GM18511 (cell line): ENCODE measurements at regions not wholly inside any gene's neighbourhood (a gene's known extent, or its start where the extent isn't known, plus 50 kb on each side); places are given as distances from the start of the nearest gene placed in this dataset.
A peak's percentile ranks its signal among the peaks of the same experiment; 100 is the strongest.

ENCODE experiments used
- ATAC-seq: cut with Tn5 transposase; IDR thresholded peaks from one replicate; pipeline ENCODE4 v1.9.1; 2021; ENCODE audit warnings: mild to moderate bottlenecking, moderate library complexity; ENCODE audit not compliant: unreplicated experiment

DNA sequence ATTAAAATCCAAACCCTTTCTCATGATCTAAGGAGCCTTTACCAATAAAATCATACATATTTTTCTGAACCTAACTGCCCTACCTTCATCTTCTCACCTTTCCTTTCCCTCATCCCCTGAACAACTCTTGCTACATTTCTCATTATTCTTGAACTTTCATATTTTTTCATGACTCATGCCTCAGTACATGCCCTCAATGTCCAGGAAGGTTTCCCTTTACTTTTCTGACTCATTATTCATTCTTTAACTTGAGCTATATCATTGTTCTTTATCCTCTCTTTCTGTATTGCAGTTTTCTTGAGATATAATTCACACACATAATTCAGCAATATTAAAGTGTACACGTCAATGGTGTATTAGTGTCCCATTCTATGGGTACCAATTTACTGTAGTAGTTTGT is 231.0 kb downstream of the ALG10B start:
- ATAC-seq, result no peak

DNA sequence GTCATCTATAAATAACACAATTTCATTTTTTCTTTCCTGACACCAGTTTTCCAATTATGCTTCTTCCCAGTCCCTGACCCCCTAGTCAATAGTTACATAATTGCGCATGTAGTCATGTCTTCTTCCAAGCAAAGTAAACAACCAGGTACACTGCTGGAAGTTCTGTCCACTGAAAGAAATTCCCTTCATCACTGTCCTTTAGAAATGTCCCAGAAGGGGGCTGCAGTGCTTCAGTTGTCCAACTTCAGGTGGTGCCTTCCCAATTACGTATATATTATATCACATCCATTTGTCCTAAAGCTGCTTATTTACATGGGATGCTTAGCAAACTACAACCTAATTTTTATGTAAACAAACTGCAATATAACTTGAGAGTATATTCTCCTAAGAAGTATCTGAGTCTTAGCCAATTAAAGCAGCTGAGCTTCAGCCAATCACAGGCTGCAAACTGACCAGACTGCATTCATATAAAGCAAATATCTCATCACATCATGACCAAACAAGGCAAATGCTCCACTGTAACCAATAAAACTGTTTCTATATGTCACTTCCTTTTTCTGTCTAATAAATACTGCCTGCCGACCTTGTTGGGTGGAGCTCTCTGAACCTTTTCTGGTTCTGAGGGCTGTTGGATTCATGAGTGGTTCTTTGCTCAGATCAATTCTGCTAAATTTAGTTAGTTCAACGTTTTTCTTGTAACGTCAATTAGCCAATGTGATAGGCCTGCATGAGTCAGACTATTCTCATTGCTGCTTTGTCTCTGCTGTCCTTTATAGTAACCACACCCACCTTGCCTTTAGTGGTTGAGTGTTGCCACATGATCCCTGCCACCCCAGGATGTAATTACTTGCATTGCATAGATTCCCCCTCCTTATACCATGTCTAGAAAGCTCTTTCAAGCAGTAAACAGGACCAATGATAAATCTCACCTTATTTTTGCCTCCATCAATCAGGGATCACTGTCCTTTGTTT is 239.3 kb downstream of the ALG10B start:
- no peak for ATAC-seq

DNA sequence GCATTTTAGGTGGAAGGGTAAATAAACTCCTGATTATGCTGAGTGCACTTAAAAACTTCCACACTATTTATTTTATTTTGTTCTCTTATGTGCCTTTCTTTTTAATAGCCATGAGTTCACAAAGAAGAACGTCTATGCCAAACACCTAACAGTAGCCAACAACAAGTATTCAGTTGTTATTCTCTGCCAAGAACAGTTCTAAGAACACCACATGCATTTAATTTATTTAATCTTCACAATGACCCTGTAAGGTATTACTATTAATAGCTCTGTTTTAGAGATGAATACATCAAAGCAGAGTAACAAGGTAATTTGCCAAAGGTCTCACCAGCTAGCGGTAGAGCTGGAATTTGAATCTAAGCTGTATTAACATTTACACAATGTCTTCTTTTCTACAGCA is 240.1 kb downstream of the ALG10B start:
- ATAC-seq, result no peak

DNA sequence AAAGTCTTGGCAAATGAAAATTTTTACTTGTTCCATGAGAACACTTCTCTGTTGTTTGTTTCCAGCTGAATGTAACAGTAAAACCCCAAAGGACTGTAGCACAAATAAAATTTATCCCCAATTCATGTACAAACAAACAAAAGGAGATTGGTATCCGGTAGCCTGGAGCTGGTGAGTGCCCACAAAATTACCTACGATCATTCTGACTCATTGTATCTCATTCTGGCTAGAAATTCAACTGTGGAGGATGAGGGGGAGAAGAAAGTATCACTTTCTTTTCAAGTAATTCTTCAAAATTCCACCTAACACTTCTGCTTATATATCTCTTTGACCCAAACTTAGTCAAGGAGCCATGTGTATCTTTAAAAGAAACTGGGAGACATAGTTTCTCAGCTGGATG is 268.5 kb downstream of the ALG10B start:
- peak; percentile 75 for ATAC-seq

DNA sequence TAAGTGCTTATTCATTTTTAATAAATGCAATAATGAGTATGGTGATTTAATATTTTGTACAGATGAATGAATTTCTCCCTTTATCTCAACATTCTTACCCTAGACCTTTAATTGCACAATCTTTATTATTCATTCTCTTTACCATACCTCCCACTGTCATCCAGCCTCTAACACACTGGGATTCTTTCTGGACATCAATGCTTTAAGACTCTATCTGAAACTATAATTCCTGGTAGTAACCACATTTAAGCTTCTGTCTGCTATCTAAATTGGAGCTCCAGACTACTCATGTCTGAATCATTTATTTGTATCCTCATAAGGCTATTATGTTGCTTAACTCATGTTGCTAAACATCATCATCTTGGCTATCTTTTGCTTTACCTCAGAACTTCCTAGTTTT is 270.2 kb downstream of the ALG10B start:
- no peak for ATAC-seq

DNA sequence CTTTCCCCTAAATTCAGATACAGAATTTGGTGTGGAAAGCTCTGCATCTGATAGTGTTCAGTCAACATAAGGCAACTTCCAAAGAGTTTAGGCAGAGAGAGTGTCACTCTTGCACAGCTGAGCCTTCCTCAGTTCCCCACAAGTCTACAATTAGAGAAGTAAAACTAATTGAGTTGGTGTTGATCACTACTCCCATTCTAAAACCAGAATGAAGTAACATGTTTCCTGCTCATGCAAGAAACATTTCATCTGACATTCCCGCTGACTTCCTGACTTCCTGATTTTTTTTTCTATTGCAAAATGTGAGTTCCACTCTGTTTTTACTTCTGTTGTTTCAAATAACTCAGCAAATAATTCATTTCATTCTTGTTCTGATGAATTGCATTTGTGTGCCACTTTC is 271.0 kb downstream of the ALG10B start:
- ATAC-seq, result no peak

DNA sequence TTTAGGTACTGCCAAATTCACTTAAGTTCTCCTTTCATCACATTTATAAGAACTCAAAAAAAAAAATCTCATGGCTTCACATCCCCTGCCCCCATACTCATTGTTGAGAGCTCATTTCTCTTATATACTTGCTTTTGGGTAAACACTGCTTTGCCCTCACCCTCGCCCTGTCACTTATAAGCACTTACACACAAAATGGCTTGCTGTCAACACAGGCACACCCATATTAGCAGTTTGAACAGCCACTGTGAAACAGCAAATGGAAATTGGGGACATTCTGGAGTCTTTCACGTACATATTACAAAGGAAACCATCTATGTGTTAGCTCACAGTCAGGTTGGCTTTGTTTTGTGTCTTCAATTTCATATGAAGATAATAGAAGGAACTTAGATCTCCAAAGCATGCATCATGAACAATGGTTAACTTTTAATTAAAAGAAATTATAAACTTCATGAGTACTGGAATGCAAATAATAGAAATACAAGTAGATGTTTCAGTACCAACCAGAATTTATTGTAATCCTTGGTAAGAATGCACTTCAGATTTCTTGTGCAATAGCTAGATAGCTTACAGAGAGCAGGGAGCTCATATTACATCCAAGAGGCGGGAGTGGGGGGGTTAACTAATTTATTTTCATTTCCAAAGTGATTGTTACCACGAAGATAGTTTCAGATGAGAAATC is 272.2 kb downstream of the ALG10B start:
- no peak for ATAC-seq

DNA sequence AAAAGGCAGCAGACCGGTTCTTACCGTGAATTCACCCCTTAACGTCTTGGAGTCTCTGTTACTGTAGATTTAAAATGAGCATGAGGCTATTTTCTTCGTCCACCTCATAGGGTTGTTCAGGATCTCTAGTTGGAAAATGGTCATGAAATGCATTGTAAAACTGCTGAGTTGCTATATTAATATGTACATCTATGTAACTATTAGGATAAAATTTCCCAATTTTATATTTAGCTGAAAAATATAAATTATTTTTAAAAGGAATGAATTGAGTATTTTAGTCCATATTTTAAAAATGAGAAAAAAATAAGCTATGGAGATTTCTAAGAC is 272.7 kb downstream of the ALG10B start:
- ATAC-seq, result no peak

DNA sequence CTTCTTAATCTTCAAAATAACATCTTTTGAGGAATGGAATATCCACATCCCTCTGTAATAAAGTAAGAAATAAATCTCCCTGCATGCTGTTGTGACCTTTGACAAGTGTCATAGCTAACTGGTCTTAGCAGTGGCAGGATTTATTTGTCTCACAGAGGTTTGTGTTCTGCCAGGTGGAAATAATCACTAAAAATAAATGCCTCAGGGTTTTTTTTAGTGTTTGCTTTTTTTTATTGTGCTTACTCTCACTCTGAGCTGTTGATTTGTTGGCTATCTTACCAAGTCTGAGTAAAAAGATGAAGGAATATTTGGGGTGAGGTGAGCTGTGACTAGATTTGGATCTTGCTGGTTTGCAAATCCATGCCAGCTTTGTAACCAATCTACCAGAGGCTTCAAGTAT is 285.4 kb downstream of the ALG10B start:
- no peak for ATAC-seq
